HK-2 (cell line): ENCODE measurements at regions not wholly inside any gene's neighbourhood (a gene's known extent, or its start where the extent isn't known, plus 50 kb on each side); places are given as distances from the start of the nearest gene placed in this dataset.
"Not testable (repeated sequence)": the region's sequence is repeated elsewhere in the genome, so short reads cannot be mapped to it uniquely, and the experiment has no call there.

ENCODE experiments used
- DNase-seq: peaks from one replicate; pipeline ENCODE4 v3.0.0-alpha.2; 2018; ENCODE audit not compliant: unreplicated experiment

- DNase-seq, result no peak
Observed at GRCh38 chr12:43252585-43252984, 299.4 kb downstream of the ADAMTS20 start.

- DNase-seq, result no peak
Observed at GRCh38 chr12:43245947-43246346, 306.1 kb downstream of the ADAMTS20 start.

- DNase-seq, result no peak
Observed at GRCh38 chr12:43241986-43242385, 310.0 kb downstream of the ADAMTS20 start.

- no peak for DNase-seq
Observed at GRCh38 chr12:43238281-43238680, 313.7 kb downstream of the ADAMTS20 start.

GRCh38 chr12:43237238-43237879, 314.6 kb downstream of the ADAMTS20 start:
- DNase-seq, result no peak

- no peak for DNase-seq
Observed at GRCh38 chr12:43235721-43236120, 316.3 kb downstream of the ADAMTS20 start.

- no peak for DNase-seq
Observed at GRCh38 chr12:43233861-43234260, 318.1 kb downstream of the ADAMTS20 start.

- DNase-seq, result no peak
Observed at GRCh38 chr12:43226151-43226550, 325.9 kb downstream of the ADAMTS20 start.

GRCh38 chr12:43224190-43224805, 327.7 kb downstream of the ADAMTS20 start:
- not testable (repeated sequence) for DNase-seq

GRCh38 chr12:43222796-43223195, 329.2 kb downstream of the ADAMTS20 start:
- DNase-seq, result no peak

GRCh38 chr12:43221216-43221615, 330.8 kb downstream of the ADAMTS20 start:
- DNase-seq, result no peak

GRCh38 chr12:43216490-43216889, 335.5 kb downstream of the ADAMTS20 start:
- no peak for DNase-seq

- no peak for DNase-seq
Observed at GRCh38 chr12:43214166-43214565, 337.8 kb downstream of the ADAMTS20 start.

- DNase-seq, result no peak
Observed at GRCh38 chr12:43213608-43214007, 338.4 kb downstream of the ADAMTS20 start.

GRCh38 chr12:43210485-43211192, 341.4 kb downstream of the ADAMTS20 start:
- DNase-seq, result no peak

GRCh38 chr12:43208627-43209026, 343.4 kb downstream of the ADAMTS20 start:
- DNase-seq, result no peak

- no peak for DNase-seq
Observed at GRCh38 chr12:43208221-43208620, 343.8 kb downstream of the ADAMTS20 start.

- no peak for DNase-seq
Observed at GRCh38 chr12:43206396-43206795, 345.6 kb downstream of the ADAMTS20 start.

GRCh38 chr12:43198608-43199007, 353.4 kb downstream of the ADAMTS20 start:
- no peak for DNase-seq

GRCh38 chr12:43196268-43196907, 355.6 kb downstream of the ADAMTS20 start:
- DNase-seq, result no peak

GRCh38 chr12:43193096-43193495, 358.9 kb downstream of the ADAMTS20 start:
- not testable (repeated sequence) for DNase-seq

- DNase-seq, result not testable (repeated sequence)
Observed at GRCh38 chr12:43192442-43192841, 359.6 kb downstream of the ADAMTS20 start.

GRCh38 chr12:43180242-43180641, 371.8 kb downstream of the ADAMTS20 start:
- DNase-seq, result no peak
